Neural crest cell (in vitro differentiated cells): ENCODE measurements at regions not wholly inside any gene's neighbourhood (a gene's known extent, or its start where the extent isn't known, plus 50 kb on each side); places are given as distances from the start of the nearest gene placed in this dataset.
"Not testable (repeated sequence)": the region's sequence is repeated elsewhere in the genome, so short reads cannot be mapped to it uniquely, and the experiment has no call there.

Experiments used
- DNase-seq: peaks from one replicate; pipeline ENCODE4 v3.0.0; 2021; ENCODE audit warnings: low read depth, mixed read lengths, low spot score
- H3K27ac Mint-ChIP-seq: one replicate; pipeline ENCODE4 v1.8.0; 2021; ENCODE audit warnings: mild to moderate bottlenecking, mixed read lengths; ENCODE audit not compliant: unreplicated experiment
- H3K27me3 Mint-ChIP-seq: 2 replicates; pipeline ENCODE4 v1.8.0; 2021; ENCODE audit warnings: low read depth, mild to moderate bottlenecking, mixed read lengths
- H3K36me3 Mint-ChIP-seq: 2 replicates; pipeline ENCODE4 v1.8.0; 2021; ENCODE audit warnings: low read depth, mild to moderate bottlenecking, mixed read lengths
- H3K4me1 Mint-ChIP-seq: 2 replicates; pipeline ENCODE4 v1.8.0; 2021; ENCODE audit warnings: mixed read lengths
- H3K4me3 Mint-ChIP-seq: one replicate; pipeline ENCODE4 v1.8.0; 2021; ENCODE audit warnings: mild to moderate bottlenecking, mixed read lengths
- H3K9me3 Mint-ChIP-seq: 2 replicates; pipeline ENCODE4 v1.8.0; 2021; ENCODE audit warnings: mixed read lengths
- CTCF ChIP-seq: fragments of 200-600 bp; sonication (generic); conservative IDR thresholded peaks from 2 replicates; pipeline ENCODE4 v1.5.0; 2021; ENCODE audit warnings: antibody characterized with exemption, mild to moderate bottlenecking

- peaks cover 1% of the 10 kb centered on the region for H3K9me3 Mint-ChIP-seq
- H3K36me3 Mint-ChIP-seq = no peaks in the 10 kb centered on the region
- no peak for TF ChIP-seq CTCF
- no peak for DNase-seq
- H3K4me1 Mint-ChIP-seq = peaks cover 13% of the 10 kb centered on the region
- H3K4me3 Mint-ChIP-seq = no peak overlapping the region
- no peak overlapping the region for H3K27ac Mint-ChIP-seq
- H3K27me3 Mint-ChIP-seq = no peaks in the 10 kb centered on the region
These were observed 140.7 kb downstream of the SREK1 start for GRCh38 chr5:66284588-66285342.

GRCh38 chr5:66285343-66285922 lies 141.3 kb downstream of the SREK1 start:
- no peak overlapping the region for H3K27ac Mint-ChIP-seq
- H3K9me3 Mint-ChIP-seq = peaks cover 3% of the 10 kb centered on the region
- DNase-seq = no peak
- peaks cover 6% of the 10 kb centered on the region for H3K4me1 Mint-ChIP-seq
- H3K36me3 Mint-ChIP-seq = no peaks in the 10 kb centered on the region
- no peak overlapping the region for H3K4me3 Mint-ChIP-seq
- H3K27me3 Mint-ChIP-seq = no peaks in the 10 kb centered on the region
- TF ChIP-seq CTCF = no peak

GRCh38 chr5:66291771-66292170 lies 147.7 kb downstream of the SREK1 start:
- H3K4me3 Mint-ChIP-seq = no peak overlapping the region
- no peaks in the 10 kb centered on the region for H3K36me3 Mint-ChIP-seq
- no peaks in the 10 kb centered on the region for H3K27me3 Mint-ChIP-seq
- H3K27ac Mint-ChIP-seq = no peak overlapping the region
- H3K4me1 Mint-ChIP-seq = no peaks in the 10 kb centered on the region
- TF ChIP-seq CTCF = no peak
- peaks cover 3% of the 10 kb centered on the region for H3K9me3 Mint-ChIP-seq
- no peak for DNase-seq

GRCh38 chr5:66293851-66294250 lies 149.8 kb downstream of the SREK1 start:
- H3K36me3 Mint-ChIP-seq, H3K27ac Mint-ChIP-seq, H3K9me3 Mint-ChIP-seq, H3K27me3 Mint-ChIP-seq, DNase-seq, H3K4me3 Mint-ChIP-seq, H3K4me1 Mint-ChIP-seq: not testable (repeated sequence)

GRCh38 chr5:66299463-66299862 lies 155.4 kb downstream of the SREK1 start:
- H3K9me3 Mint-ChIP-seq = no peaks in the 10 kb centered on the region
- H3K36me3 Mint-ChIP-seq = no peaks in the 10 kb centered on the region
- no peak overlapping the region for H3K27ac Mint-ChIP-seq
- H3K4me3 Mint-ChIP-seq = no peak overlapping the region
- no peak for TF ChIP-seq CTCF
- H3K4me1 Mint-ChIP-seq = no peaks in the 10 kb centered on the region
- H3K27me3 Mint-ChIP-seq = no peaks in the 10 kb centered on the region
- no peak for DNase-seq

GRCh38 chr5:66302344-66302743 lies 158.2 kb downstream of the SREK1 start:
- H3K27ac Mint-ChIP-seq = no peak overlapping the region
- no peak overlapping the region for H3K4me3 Mint-ChIP-seq
- no peak for TF ChIP-seq CTCF
- no peaks in the 10 kb centered on the region for H3K9me3 Mint-ChIP-seq
- peaks cover 4% of the 10 kb centered on the region for H3K27me3 Mint-ChIP-seq
- no peaks in the 10 kb centered on the region for H3K4me1 Mint-ChIP-seq
- no peak for DNase-seq
- no peaks in the 10 kb centered on the region for H3K36me3 Mint-ChIP-seq
